Neural crest cell (in vitro differentiated cells): ENCODE measurements at regions not wholly inside any gene's neighbourhood (a gene's known extent, or its start where the extent isn't known, plus 50 kb on each side); places are given as distances from the start of the nearest gene placed in this dataset.
A peak's percentile ranks its signal among the peaks of the same experiment; 100 is the strongest.
"Not testable (repeated sequence)": the region's sequence is repeated elsewhere in the genome, so short reads cannot be mapped to it uniquely, and the experiment has no call there.

ENCODE experiments used
- DNase-seq: peaks from one replicate; pipeline ENCODE4 v3.0.0; 2021; ENCODE audit warnings: low read depth, mixed read lengths, low spot score
- H3K27ac Mint-ChIP-seq: one replicate; pipeline ENCODE4 v1.8.0; 2021; ENCODE audit warnings: mild to moderate bottlenecking, mixed read lengths; ENCODE audit not compliant: unreplicated experiment
- H3K27me3 Mint-ChIP-seq: 2 replicates; pipeline ENCODE4 v1.8.0; 2021; ENCODE audit warnings: low read depth, mild to moderate bottlenecking, mixed read lengths
- H3K36me3 Mint-ChIP-seq: 2 replicates; pipeline ENCODE4 v1.8.0; 2021; ENCODE audit warnings: low read depth, mild to moderate bottlenecking, mixed read lengths
- H3K4me1 Mint-ChIP-seq: 2 replicates; pipeline ENCODE4 v1.8.0; 2021; ENCODE audit warnings: mixed read lengths
- H3K4me3 Mint-ChIP-seq: one replicate; pipeline ENCODE4 v1.8.0; 2021; ENCODE audit warnings: mild to moderate bottlenecking, mixed read lengths
- H3K9me3 Mint-ChIP-seq: 2 replicates; pipeline ENCODE4 v1.8.0; 2021; ENCODE audit warnings: mixed read lengths
- TF ChIP-seq, protein P1 (sequence below): fragments of 200-600 bp; sonication (generic); conservative IDR thresholded peaks from 2 replicates; pipeline ENCODE4 v1.5.0; 2021; ENCODE audit warnings: antibody characterized with exemption, mild to moderate bottlenecking

DNA sequence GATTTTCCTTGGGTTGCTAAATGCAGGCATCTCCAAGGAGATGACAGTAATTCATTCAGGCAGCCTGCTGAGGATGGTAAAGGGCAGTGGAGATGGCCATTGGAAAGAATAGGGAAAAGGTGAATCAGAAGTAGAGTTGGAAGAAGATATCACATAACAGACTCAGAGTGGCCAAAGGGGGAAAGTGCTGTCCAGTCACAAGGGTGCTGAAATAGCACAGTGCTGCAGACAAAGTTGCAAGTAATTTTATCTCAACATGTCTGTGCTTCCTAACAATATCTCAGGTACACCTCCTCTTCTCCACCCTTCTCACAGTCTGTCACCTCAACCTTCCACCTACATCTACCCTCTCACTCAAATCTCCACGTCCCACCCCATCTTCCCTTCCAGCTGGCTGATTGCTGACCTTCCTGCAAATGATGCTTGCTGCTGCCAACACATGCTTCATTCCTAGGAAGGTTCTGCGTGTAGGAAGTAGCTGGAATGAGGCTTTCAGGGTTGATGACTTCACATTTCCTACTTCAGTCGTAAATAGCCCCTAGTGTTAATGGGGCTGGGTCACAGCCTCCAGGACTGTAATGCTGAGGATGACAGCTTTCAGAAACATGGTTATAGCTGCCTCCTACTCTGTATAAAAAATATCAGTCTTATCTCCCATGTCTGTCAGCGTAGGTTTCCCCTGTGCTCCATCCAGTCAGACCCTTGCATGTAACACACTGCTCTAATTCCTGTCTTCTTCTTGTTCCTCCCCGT is 123.9 kb downstream of the CTNND1 start:
- Mint-ChIP-seq H3K4me1 (no peaks in the 10 kb centered on the region), H3K9me3 (no peaks in the 10 kb centered on the region), H3K36me3 (no peaks in the 10 kb centered on the region), H3K4me3 (no peak overlapping the region), H3K27ac (no peak overlapping the region), H3K27me3 (peaks cover 18% of the 10 kb centered on the region)
- TF ChIP-seq, protein P1, sequence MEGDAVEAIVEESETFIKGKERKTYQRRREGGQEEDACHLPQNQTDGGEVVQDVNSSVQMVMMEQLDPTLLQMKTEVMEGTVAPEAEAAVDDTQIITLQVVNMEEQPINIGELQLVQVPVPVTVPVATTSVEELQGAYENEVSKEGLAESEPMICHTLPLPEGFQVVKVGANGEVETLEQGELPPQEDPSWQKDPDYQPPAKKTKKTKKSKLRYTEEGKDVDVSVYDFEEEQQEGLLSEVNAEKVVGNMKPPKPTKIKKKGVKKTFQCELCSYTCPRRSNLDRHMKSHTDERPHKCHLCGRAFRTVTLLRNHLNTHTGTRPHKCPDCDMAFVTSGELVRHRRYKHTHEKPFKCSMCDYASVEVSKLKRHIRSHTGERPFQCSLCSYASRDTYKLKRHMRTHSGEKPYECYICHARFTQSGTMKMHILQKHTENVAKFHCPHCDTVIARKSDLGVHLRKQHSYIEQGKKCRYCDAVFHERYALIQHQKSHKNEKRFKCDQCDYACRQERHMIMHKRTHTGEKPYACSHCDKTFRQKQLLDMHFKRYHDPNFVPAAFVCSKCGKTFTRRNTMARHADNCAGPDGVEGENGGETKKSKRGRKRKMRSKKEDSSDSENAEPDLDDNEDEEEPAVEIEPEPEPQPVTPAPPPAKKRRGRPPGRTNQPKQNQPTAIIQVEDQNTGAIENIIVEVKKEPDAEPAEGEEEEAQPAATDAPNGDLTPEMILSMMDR: no peak
- DNase-seq: peak; percentile 2

DNA sequence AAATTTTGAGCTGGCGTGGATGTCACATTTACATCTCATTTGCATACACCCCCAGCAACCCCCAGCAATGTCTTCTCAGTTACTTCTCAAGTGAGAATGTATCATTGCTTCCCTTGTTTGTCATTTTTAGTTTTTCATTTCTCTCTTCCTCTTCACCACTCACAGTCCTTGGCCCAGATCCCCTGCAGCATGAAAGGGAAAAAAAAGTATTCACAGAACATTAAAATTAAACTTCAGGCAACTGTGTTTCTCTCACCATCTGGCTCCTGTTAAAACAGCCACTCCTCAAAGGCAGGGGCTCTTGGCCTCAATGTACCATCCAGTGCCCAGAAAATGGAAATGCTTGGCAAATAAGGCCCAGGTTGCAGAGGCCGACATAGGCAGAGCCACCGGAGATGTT is 126.8 kb downstream of the CTNND1 start:
- DNase-seq: no peak
- H3K4me1 Mint-ChIP-seq: no peaks in the 10 kb centered on the region

DNA sequence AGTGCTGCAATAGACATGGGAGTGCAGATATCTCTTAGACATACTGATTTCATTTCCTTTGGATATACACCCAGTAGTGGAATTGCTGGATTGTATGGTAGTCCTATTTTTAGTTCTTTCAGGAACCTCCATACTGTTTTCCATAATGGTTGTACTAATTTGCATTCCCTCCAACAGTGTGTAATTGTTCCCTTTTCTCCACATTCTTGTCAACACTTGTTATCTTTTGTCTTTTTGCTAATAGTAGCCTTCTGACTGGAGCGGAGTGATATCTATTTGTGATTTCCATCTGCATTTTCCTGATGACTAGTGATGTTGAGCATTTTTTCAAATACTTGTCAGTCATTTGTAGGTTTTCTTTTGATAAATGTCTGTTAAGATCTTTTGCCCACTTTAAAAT is 128.9 kb downstream of the CTNND1 start:
- Mint-ChIP-seq H3K27me3 (peaks cover 23% of the 10 kb centered on the region), H3K9me3 (no peaks in the 10 kb centered on the region), H3K36me3 (no peaks in the 10 kb centered on the region), H3K4me1 (no peaks in the 10 kb centered on the region), H3K4me3 (no peak overlapping the region), H3K27ac (no peak overlapping the region)
- no peak for DNase-seq
- TF ChIP-seq, protein P1: no peak

More for the DNA sequence above, 126.8 kb downstream of the CTNND1 start:
- TF ChIP-seq, protein P1: no peak
- H3K9me3 Mint-ChIP-seq: no peaks in the 10 kb centered on the region
- H3K27ac Mint-ChIP-seq: no peak overlapping the region
- no peak overlapping the region for H3K4me3 Mint-ChIP-seq
- peaks cover 27% of the 10 kb centered on the region for H3K27me3 Mint-ChIP-seq
- no peaks in the 10 kb centered on the region for H3K36me3 Mint-ChIP-seq

DNA sequence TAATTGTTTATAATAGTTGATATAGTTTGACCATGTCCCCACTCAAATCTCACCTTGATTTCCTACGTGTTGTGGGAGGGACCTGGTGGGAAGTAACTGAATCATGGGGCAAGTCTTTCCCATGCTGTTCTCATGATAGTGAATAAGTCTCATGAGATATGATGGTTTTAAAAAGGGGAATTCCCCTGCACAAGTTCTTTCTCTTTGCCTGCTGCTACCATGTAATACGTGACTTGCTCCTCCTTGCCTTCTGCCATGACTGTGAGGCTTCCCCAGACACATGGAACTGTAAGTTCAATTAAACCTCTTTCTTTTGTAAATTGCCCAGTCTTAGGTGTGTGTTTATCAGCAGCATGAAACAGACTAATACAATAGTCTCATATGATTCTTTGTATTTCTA is 130.5 kb upstream of the OR9Q1 start:
- H3K4me1 Mint-ChIP-seq, H3K36me3 Mint-ChIP-seq, H3K27ac Mint-ChIP-seq, H3K4me3 Mint-ChIP-seq, H3K9me3 Mint-ChIP-seq, DNase-seq: not testable (repeated sequence)
- peaks cover 32% of the 10 kb centered on the region for H3K27me3 Mint-ChIP-seq

DNA sequence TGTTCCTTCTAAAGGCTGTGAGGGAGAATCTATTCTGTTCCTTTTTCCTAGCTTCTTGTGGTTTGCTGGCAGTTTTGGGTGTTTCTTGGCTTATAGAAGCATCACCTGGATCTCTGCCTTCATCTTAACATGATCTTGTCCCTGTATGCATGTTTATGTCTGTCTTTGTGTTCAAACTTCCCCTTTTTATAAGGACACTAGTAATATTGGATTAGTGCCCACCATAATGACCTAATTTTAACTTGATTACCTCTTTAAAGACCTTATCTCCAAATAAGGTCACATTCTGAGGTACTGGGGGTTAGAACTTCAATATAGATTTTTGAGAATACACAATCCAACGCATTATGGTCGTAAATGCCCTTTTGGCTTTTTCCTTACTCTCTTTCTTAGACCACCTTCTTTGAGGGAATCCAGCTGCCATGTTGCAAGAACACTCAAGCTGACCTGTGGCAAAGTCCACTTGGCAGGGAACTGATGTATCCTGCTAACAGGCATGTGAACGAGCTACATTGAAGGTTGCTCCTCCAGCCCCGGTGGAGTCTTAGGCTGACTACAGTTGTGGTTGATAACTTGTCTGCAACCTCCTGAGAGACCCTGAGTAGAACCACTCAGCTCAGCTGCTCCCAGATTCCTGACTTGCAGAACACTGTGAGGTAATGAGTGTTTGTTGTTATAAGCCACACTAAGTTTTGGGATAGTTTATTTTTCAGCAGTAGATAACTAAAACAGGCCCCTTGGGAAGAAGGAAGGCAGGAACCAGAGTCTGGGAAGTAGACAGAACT is 127.1 kb upstream of the OR9Q1 start:
- Mint-ChIP-seq H3K27me3 (peaks cover 38% of the 10 kb centered on the region), H3K36me3 (no peaks in the 10 kb centered on the region), H3K27ac (no peak overlapping the region), H3K4me1 (no peaks in the 10 kb centered on the region), H3K9me3 (no peaks in the 10 kb centered on the region), H3K4me3 (no peak overlapping the region)
- DNase-seq: no peak
- TF ChIP-seq, protein P1: no peak

DNA sequence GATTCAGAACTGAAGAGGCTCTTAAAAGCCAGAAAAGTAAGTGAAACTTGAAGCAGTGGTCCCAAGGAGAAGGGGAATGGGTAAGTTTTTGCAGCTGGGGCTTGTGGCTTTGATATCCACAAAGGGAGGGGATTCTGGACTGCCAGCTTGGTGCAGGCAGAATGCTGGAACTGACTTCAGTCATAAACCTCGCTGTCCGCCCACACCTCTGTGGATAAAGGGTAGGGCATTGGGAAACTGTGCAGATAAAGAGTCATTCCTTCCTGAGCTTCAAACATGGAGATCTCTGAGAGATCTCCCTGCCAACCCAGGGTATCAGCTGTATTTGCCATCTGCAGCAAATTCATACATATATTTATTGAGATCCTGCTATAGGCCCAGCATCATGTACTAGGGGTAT is 124.3 kb upstream of the OR9Q1 start:
- Mint-ChIP-seq H3K36me3 (no peaks in the 10 kb centered on the region), H3K27me3 (peaks cover 26% of the 10 kb centered on the region), H3K4me1 (no peaks in the 10 kb centered on the region), H3K9me3 (no peaks in the 10 kb centered on the region), H3K4me3 (no peak overlapping the region), H3K27ac (no peak overlapping the region)
- TF ChIP-seq, protein P1: no peak
- no peak for DNase-seq
